Liver (tissue), 3 donors: ENCODE measurements at regions not wholly inside any gene's neighbourhood (a gene's known extent, or its start where the extent isn't known, plus 50 kb on each side); places are given as distances from the start of the nearest gene placed in this dataset.

ENCODE experiments used
- CTCF ChIP-seq: fragments of 150-350 bp; IDR thresholded peaks from 2 replicates; pipeline ENCODE4 v1.5.1; 2017; ENCODE audit warnings: improper control_type of control experiment, low read depth, low read length; ENCODE audit not compliant: missing input control
- FOXA1 ChIP-seq: IDR thresholded peaks from 2 replicates; pipeline ENCODE4 v1.6.1; 2016; ENCODE audit warnings: antibody characterized with exemption
- GABPA ChIP-seq, 2 donors: IDR thresholded peaks in 1 of 2; conservative IDR thresholded peaks in 1 of 2; 2 replicates each; pipeline ENCODE4 v1.6.1; 2016; ENCODE audit warnings: antibody characterized with exemption in 2 of 2, mild to moderate bottlenecking in 1 of 2, moderate library complexity in 1 of 2
- JUND ChIP-seq, 2 donors: IDR thresholded peaks; 2 replicates each; pipeline ENCODE4 v1.6.1; 2016; ENCODE audit warnings: antibody characterized with exemption in 2 of 2
- RAD21 ChIP-seq, 2 donors: IDR thresholded peaks; 2 replicates each; pipeline ENCODE4 v1.6.1; 2016; ENCODE audit warnings: antibody characterized with exemption in 2 of 2, mild to moderate bottlenecking in 2 of 2
- SP1 ChIP-seq: IDR thresholded peaks from 2 replicates; pipeline ENCODE4 v1.6.1; 2018; ENCODE audit warnings: antibody characterized with exemption, mild to moderate bottlenecking
- ZBTB33 ChIP-seq: IDR thresholded peaks from 2 replicates; pipeline ENCODE4 v1.6.1; 2016; ENCODE audit warnings: antibody characterized with exemption
- TF ChIP-seq, protein P1 (sequence below): IDR thresholded peaks from 2 replicates; pipeline ENCODE4 v1.6.1; 2016; ENCODE audit warnings: antibody characterized with exemption
- TF ChIP-seq, protein P2 (sequence below): IDR thresholded peaks from 2 replicates; pipeline ENCODE4 v1.6.1; 2016; ENCODE audit warnings: antibody characterized with exemption, mild to moderate bottlenecking
- donor health status: healthy.
- donor health status: healthy.

GRCh38 chr2:146457221-146457620, 1387.6 kb upstream of the ACVR2A start:
- no peak for TF ChIP-seq SP1
- TF ChIP-seq CTCF = no peak
- TF ChIP-seq FOXA1 = no peak
- no peak for TF ChIP-seq RAD21 (IDR thresholded peaks at IDR 0.05)
- TF ChIP-seq, protein P1, sequence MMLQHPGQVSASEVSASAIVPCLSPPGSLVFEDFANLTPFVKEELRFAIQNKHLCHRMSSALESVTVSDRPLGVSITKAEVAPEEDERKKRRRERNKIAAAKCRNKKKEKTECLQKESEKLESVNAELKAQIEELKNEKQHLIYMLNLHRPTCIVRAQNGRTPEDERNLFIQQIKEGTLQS = no peak
- TF ChIP-seq, protein P2, sequence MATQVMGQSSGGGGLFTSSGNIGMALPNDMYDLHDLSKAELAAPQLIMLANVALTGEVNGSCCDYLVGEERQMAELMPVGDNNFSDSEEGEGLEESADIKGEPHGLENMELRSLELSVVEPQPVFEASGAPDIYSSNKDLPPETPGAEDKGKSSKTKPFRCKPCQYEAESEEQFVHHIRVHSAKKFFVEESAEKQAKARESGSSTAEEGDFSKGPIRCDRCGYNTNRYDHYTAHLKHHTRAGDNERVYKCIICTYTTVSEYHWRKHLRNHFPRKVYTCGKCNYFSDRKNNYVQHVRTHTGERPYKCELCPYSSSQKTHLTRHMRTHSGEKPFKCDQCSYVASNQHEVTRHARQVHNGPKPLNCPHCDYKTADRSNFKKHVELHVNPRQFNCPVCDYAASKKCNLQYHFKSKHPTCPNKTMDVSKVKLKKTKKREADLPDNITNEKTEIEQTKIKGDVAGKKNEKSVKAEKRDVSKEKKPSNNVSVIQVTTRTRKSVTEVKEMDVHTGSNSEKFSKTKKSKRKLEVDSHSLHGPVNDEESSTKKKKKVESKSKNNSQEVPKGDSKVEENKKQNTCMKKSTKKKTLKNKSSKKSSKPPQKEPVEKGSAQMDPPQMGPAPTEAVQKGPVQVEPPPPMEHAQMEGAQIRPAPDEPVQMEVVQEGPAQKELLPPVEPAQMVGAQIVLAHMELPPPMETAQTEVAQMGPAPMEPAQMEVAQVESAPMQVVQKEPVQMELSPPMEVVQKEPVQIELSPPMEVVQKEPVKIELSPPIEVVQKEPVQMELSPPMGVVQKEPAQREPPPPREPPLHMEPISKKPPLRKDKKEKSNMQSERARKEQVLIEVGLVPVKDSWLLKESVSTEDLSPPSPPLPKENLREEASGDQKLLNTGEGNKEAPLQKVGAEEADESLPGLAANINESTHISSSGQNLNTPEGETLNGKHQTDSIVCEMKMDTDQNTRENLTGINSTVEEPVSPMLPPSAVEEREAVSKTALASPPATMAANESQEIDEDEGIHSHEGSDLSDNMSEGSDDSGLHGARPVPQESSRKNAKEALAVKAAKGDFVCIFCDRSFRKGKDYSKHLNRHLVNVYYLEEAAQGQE = no peak
- TF ChIP-seq GABPA (IDR thresholded peaks at IDR 0.05 in 1 of 2, conservative IDR thresholded peaks at IDR 0.05 in 1 of 2) = no peak
- TF ChIP-seq ZBTB33 = no peak
- no peak for TF ChIP-seq JUND (IDR thresholded peaks at IDR 0.05)
